HG02798 (cell line): ENCODE measurements at regions not wholly inside any gene's neighbourhood (a gene's known extent, or its start where the extent isn't known, plus 50 kb on each side); places are given as distances from the start of the nearest gene placed in this dataset.

Source experiments
- ATAC-seq: cut with Tn5 transposase; IDR thresholded peaks from one replicate; pipeline ENCODE4 v1.9.1; 2021; ENCODE audit warnings: mild to moderate bottlenecking; ENCODE audit not compliant: unreplicated experiment, poor library complexity

- ATAC-seq: no peak
These were observed 168.7 kb downstream of the GALC start for GRCh38 chr14:87824266-87824665.

GRCh38 chr14:87816416-87816815, 176.6 kb downstream of the GALC start:
- ATAC-seq: no peak

- no peak for ATAC-seq
These were observed 177.9 kb downstream of the GALC start for GRCh38 chr14:87815121-87815520.

- ATAC-seq: no peak
These were observed 179.3 kb downstream of the GALC start for GRCh38 chr14:87813686-87814085.

GRCh38 chr14:87813211-87813610, 179.8 kb downstream of the GALC start:
- ATAC-seq: no peak

- ATAC-seq: no peak
These were observed 181.7 kb downstream of the GALC start for GRCh38 chr14:87811246-87811645.

GRCh38 chr14:87810711-87811110, 182.3 kb downstream of the GALC start:
- ATAC-seq: no peak

GRCh38 chr14:87809261-87809660, 183.7 kb downstream of the GALC start:
- ATAC-seq: no peak

GRCh38 chr14:87805315-87805723, 187.7 kb downstream of the GALC start:
- ATAC-seq: peak; percentile 62

- ATAC-seq: no peak
These were observed 192.8 kb downstream of the GALC start for GRCh38 chr14:87800216-87800615.

- ATAC-seq: no peak
These were observed 193.6 kb downstream of the GALC start for GRCh38 chr14:87799400-87799799.

GRCh38 chr14:87797001-87797400, 196.0 kb downstream of the GALC start:
- ATAC-seq: no peak

GRCh38 chr14:87794561-87794960, 198.4 kb downstream of the GALC start:
- ATAC-seq: no peak

- peak; percentile 70 for ATAC-seq
These were observed 207.1 kb downstream of the GALC start for GRCh38 chr14:87785897-87786296.

GRCh38 chr14:87784386-87784785, 208.6 kb downstream of the GALC start:
- ATAC-seq: no peak

GRCh38 chr14:87783071-87783470, 209.9 kb downstream of the GALC start:
- ATAC-seq: no peak

- no peak for ATAC-seq
These were observed 220.1 kb downstream of the GALC start for GRCh38 chr14:87772854-87773253.

GRCh38 chr14:87767567-87767901, 225.4 kb downstream of the GALC start:
- peak; percentile 90 for ATAC-seq

GRCh38 chr14:87758876-87759275, 234.1 kb downstream of the GALC start:
- no peak for ATAC-seq

- ATAC-seq: peak; percentile 79
These were observed 236.3 kb downstream of the GALC start for GRCh38 chr14:87756661-87757060.

- ATAC-seq: no peak
These were observed 238.3 kb downstream of the GALC start for GRCh38 chr14:87754520-87755223.

- ATAC-seq: no peak
These were observed 244.4 kb downstream of the GALC start for GRCh38 chr14:87748558-87748957.
